HepG2 (cell line): ENCODE measurements at regions not wholly inside any gene's neighbourhood (a gene's known extent, or its start where the extent isn't known, plus 50 kb on each side); places are given as distances from the start of the nearest gene placed in this dataset.

Experiments used
- CBX5 ChIP-seq: sonication (generic); formaldehyde crosslinking; IDR thresholded peaks from 2 replicates; pipeline ENCODE4 v1.4.0; 2020; ENCODE audit warnings: missing genetic modification reagents, borderline replicate concordance
- ZNF235 ChIP-seq: sonication (generic); formaldehyde crosslinking; IDR thresholded peaks from 2 replicates; pipeline ENCODE4 v1.8.1; 2023; ENCODE audit warnings: mild to moderate bottlenecking, missing genetic modification reagents, borderline replicate concordance
- ZNF607 ChIP-seq: sonication (generic); formaldehyde crosslinking; IDR thresholded peaks from 2 replicates; pipeline ENCODE4 v1.5.1; 2020; ENCODE audit warnings: missing genetic modification reagents, mild to moderate bottlenecking, borderline replicate concordance
- TF ChIP-seq, protein P1 (sequence below): sonication (generic); formaldehyde crosslinking; IDR thresholded peaks from 2 replicates; pipeline ENCODE4 v1.5.0; 2020; ENCODE audit warnings: mild to moderate bottlenecking, missing genetic modification reagents, moderate library complexity

DNA sequence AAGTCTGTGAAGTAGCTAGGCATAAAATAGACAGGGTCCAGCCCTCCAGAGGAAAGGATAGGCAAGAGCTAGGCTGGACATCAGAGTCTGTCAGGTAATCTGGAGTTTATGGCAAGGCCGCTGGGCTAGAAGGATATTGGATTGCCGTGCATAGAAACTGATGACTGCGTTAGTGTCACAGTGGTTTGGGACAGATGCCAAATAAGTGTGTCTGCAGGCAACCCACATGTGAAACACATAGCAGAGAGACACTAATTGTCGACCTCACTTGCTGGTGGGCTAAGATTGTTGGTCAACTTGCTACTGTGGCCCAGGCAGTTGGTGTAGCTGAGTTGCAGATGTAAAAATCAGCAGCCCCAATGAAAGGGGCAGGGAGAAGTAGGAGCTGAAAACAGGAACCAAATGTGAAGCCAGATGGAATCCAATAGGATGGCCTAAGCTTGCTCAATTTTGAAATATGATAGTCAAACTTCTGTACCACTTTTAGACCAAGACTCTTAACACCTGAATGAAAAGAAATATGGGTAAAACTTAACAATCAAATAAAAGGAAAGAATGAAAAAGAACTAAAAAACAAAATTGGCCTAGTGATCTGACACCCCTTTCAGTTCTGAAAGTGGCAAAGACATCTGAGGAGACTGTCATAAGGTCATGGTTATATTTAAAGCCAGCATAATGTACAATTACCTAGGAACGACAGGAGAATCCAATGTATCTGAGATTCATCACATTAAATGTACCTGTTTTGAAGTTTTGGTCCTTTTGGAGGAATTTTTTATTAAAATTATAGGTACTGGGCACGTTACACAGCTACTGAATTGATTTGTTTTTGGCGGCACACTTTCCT lies 243.3 kb upstream of the ACTBL2 start:
- no peak for TF ChIP-seq ZNF607
- TF ChIP-seq, protein P1, sequence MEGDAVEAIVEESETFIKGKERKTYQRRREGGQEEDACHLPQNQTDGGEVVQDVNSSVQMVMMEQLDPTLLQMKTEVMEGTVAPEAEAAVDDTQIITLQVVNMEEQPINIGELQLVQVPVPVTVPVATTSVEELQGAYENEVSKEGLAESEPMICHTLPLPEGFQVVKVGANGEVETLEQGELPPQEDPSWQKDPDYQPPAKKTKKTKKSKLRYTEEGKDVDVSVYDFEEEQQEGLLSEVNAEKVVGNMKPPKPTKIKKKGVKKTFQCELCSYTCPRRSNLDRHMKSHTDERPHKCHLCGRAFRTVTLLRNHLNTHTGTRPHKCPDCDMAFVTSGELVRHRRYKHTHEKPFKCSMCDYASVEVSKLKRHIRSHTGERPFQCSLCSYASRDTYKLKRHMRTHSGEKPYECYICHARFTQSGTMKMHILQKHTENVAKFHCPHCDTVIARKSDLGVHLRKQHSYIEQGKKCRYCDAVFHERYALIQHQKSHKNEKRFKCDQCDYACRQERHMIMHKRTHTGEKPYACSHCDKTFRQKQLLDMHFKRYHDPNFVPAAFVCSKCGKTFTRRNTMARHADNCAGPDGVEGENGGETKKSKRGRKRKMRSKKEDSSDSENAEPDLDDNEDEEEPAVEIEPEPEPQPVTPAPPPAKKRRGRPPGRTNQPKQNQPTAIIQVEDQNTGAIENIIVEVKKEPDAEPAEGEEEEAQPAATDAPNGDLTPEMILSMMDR (CRISPR knock-in tag): no peak
- no peak for TF ChIP-seq CBX5 (CRISPR knock-in tag)
- TF ChIP-seq ZNF235 (CRISPR knock-in tag): no peak
